Chondrocyte (in vitro differentiated cells): ENCODE measurements at regions not wholly inside any gene's neighbourhood (a gene's known extent, or its start where the extent isn't known, plus 50 kb on each side); places are given as distances from the start of the nearest gene placed in this dataset.

Experiments used
- DNase-seq: peaks from one replicate; pipeline ENCODE4 v3.0.0; 2021; ENCODE audit warnings: mixed read lengths, low spot score
- H3K27ac Mint-ChIP-seq: one replicate; pipeline ENCODE4 v1.8.0; 2021; ENCODE audit warnings: mild to moderate bottlenecking, moderate library complexity, mixed read lengths; ENCODE audit not compliant: unreplicated experiment
- H3K27me3 Mint-ChIP-seq: 2 replicates; pipeline ENCODE4 v1.8.0; 2021; ENCODE audit warnings: low read depth, mixed read lengths
- H3K36me3 Mint-ChIP-seq: 2 replicates; pipeline ENCODE4 v1.8.0; 2021; ENCODE audit warnings: low read depth, mixed read lengths
- H3K4me1 Mint-ChIP-seq: 2 replicates; pipeline ENCODE4 v1.8.0; 2021; ENCODE audit warnings: low read depth, mild to moderate bottlenecking, mixed read lengths
- H3K4me3 Mint-ChIP-seq: one replicate; pipeline ENCODE4 v1.8.0; 2021; ENCODE audit warnings: mild to moderate bottlenecking, moderate library complexity, mixed read lengths; ENCODE audit not compliant: unreplicated experiment
- H3K9me3 Mint-ChIP-seq: 2 replicates; pipeline ENCODE4 v1.8.0; 2021; ENCODE audit warnings: low read depth, mixed read lengths
- TF ChIP-seq, protein P1 (sequence below): fragments of 200-600 bp; sonication (generic); IDR thresholded peaks from 2 replicates; pipeline ENCODE4 v1.5.0; 2021; ENCODE audit warnings: antibody characterized with exemption, mild to moderate bottlenecking, moderate library complexity

GRCh38 chr16:62390214-62390613, 354.0 kb upstream of the CDH8 start:
- Mint-ChIP-seq H3K4me3 (no peak overlapping the region), H3K27me3 (no peaks in the 10 kb centered on the region), H3K9me3 (peaks cover 4% of the 10 kb centered on the region), H3K4me1 (no peaks in the 10 kb centered on the region), H3K27ac (no peak overlapping the region), H3K36me3 (no peaks in the 10 kb centered on the region)
- DNase-seq: no peak
- TF ChIP-seq, protein P1, sequence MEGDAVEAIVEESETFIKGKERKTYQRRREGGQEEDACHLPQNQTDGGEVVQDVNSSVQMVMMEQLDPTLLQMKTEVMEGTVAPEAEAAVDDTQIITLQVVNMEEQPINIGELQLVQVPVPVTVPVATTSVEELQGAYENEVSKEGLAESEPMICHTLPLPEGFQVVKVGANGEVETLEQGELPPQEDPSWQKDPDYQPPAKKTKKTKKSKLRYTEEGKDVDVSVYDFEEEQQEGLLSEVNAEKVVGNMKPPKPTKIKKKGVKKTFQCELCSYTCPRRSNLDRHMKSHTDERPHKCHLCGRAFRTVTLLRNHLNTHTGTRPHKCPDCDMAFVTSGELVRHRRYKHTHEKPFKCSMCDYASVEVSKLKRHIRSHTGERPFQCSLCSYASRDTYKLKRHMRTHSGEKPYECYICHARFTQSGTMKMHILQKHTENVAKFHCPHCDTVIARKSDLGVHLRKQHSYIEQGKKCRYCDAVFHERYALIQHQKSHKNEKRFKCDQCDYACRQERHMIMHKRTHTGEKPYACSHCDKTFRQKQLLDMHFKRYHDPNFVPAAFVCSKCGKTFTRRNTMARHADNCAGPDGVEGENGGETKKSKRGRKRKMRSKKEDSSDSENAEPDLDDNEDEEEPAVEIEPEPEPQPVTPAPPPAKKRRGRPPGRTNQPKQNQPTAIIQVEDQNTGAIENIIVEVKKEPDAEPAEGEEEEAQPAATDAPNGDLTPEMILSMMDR: no peak

DNA sequence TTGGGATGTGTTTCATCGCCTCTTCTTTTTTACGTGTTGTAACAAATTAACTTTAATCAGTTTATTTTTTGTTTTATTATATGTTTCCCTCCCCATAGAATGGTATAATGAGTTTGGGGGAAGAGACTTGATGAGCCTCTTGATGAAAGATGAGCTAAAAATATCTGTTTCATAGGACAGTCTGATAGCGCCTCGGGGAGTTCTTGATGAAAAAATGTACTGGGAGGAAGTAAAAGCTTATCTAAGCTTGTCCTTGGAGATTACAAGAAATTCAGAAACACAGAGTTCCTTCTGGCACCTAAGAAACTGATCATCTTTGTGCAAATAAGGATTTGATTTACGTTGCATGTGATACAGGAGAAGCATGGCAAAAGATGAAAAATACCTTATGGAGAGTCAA, 350.2 kb upstream of the CDH8 start:
- H3K36me3 Mint-ChIP-seq: no peaks in the 10 kb centered on the region
- H3K4me1 Mint-ChIP-seq: no peaks in the 10 kb centered on the region
- DNase-seq: no peak
- H3K9me3 Mint-ChIP-seq: peaks cover 2% of the 10 kb centered on the region
- H3K4me3 Mint-ChIP-seq: no peak overlapping the region
- H3K27ac Mint-ChIP-seq: no peak overlapping the region
- H3K27me3 Mint-ChIP-seq: no peaks in the 10 kb centered on the region
- TF ChIP-seq, protein P1: no peak

GRCh38 chr16:62383941-62384340, 347.7 kb upstream of the CDH8 start:
- TF ChIP-seq, protein P1: no peak
- Mint-ChIP-seq H3K4me1 (no peaks in the 10 kb centered on the region), H3K9me3 (peaks cover 2% of the 10 kb centered on the region), H3K4me3 (no peak overlapping the region), H3K27me3 (no peaks in the 10 kb centered on the region), H3K27ac (no peak overlapping the region), H3K36me3 (no peaks in the 10 kb centered on the region)
- no peak for DNase-seq

- Mint-ChIP-seq H3K4me3 (no peak overlapping the region), H3K27ac (no peak overlapping the region), H3K4me1 (no peaks in the 10 kb centered on the region), H3K27me3 (no peaks in the 10 kb centered on the region), H3K9me3 (peaks cover 9% of the 10 kb centered on the region), H3K36me3 (no peaks in the 10 kb centered on the region)
- TF ChIP-seq, protein P1: no peak
- no peak for DNase-seq
Observed at GRCh38 chr16:62370445-62370844, 334.2 kb upstream of the CDH8 start.

DNA sequence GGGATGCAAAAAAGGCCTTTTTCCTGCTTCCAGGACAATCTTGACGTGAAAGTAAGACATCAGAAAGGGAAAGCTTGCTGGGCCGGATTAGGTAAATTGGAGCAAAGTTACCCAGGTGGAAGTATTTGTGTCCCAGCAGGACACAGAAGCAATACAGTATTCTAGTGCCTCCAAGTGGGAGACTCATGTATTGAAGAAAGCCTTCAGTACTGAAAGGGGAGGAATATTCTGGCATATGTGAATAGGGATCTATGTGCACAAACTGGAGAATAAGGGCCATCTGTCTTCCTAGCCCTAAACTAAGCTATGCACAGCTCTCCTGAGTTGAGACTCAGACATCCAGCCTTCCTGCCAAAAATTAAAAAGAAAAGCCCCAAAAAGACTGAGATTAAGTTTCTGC, 327.3 kb upstream of the CDH8 start:
- no peaks in the 10 kb centered on the region for H3K36me3 Mint-ChIP-seq
- no peaks in the 10 kb centered on the region for H3K9me3 Mint-ChIP-seq
- H3K4me1 Mint-ChIP-seq: no peaks in the 10 kb centered on the region
- no peak overlapping the region for H3K27ac Mint-ChIP-seq
- no peak overlapping the region for H3K4me3 Mint-ChIP-seq
- DNase-seq: no peak
- H3K27me3 Mint-ChIP-seq: no peaks in the 10 kb centered on the region
- TF ChIP-seq, protein P1: no peak
